ENCODE measurements at regions not wholly inside any gene's neighbourhood (a gene's known extent, or its start where the extent isn't known, plus 50 kb on each side); places are given as distances from the start of the nearest gene placed in this dataset.

DNA sequence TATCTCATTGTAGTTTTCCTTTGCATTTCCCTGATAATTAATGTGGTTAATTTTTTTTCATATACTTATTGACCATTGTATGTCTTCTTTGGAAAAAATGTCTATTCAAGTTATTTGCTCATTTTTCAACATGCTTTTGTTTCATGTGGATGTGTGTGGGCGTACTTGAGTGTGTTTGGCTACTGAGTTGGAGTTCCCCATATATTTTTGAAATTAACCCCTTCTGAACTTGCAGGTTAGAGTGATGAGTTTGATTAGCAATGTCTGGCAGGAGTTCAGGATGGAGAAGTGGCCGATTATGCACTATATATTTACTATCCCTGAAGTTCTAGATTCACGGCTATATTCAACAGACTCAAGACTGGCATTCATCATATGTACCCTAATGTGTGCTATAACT, 250.4 kb upstream of the TTC14 start:
- CTCF ChIA-PET, result no interaction called here
- POLR2A ChIA-PET, result no interaction called here

GRCh38 chr3:180352261-180352660, 249.7 kb upstream of the TTC14 start:
- ChIA-PET CTCF (no interaction called here), POLR2A (no interaction called here)
- no peak for DNase-seq (ENCODE audit: low read depth, low spot score)
- TF ChIP-seq CTCF (IDR thresholded peaks at IDR 0.05; ENCODE audit: insufficient read depth, low read length, missing control alignments), result no peak
- H3K4me3 ChIP-seq (ENCODE audit: low read depth, low read length), result no peak overlapping the region

More for the DNA sequence above, 250.4 kb upstream of the TTC14 start:
- no peak for TF ChIP-seq CTCF (IDR thresholded peaks at IDR 0.05; ENCODE audit: insufficient read depth, low read length, missing control alignments)
- DNase-seq (ENCODE audit: low read depth, low spot score), result no peak
- H3K4me3 ChIP-seq (ENCODE audit: low read depth, low read length), result no peak overlapping the region

- CTCF ChIA-PET, result no interaction called here
- TF ChIP-seq CTCF (IDR thresholded peaks at IDR 0.05; ENCODE audit: insufficient read depth, low read length, missing control alignments), result no peak
- DNase-seq (ENCODE audit: low read depth, low spot score), result no peak
- POLR2A ChIA-PET, result no interaction called here
- no peak overlapping the region for H3K4me3 ChIP-seq (ENCODE audit: low read depth, low read length)
Observed at GRCh38 chr3:180354214-180354613, 247.7 kb upstream of the TTC14 start.

DNA sequence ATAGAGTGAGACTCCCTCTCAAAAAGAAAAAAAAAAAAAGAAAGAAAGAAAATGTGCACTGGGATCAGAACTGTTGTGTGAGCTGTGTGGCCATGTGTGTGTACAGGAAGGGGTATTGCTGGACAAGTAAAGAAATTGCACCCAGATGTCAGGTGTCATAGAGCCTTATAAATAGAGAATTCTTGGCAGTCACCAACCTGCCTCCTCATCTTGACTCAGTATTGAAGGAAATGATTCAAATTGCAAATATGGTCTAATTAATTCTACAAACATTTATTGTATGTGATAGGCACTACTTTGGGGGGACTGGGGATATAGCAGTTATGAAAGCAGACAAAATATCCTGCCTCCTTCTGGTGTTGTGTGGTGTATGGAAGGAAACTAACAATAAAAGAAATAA, 243.8 kb upstream of the TTC14 start:
- CTCF ChIA-PET, result no interaction called here
- no peak for TF ChIP-seq CTCF (IDR thresholded peaks at IDR 0.05; ENCODE audit: insufficient read depth, low read length, missing control alignments)
- POLR2A ChIA-PET, result no interaction called here
- DNase-seq (ENCODE audit: low read depth, low spot score), result no peak
- H3K4me3 ChIP-seq (ENCODE audit: low read depth, low read length), result no peak overlapping the region

- CTCF ChIA-PET, result no interaction called here
- no peak for TF ChIP-seq CTCF (IDR thresholded peaks at IDR 0.05; ENCODE audit: insufficient read depth, low read length, missing control alignments)
- POLR2A ChIA-PET, result no interaction called here
- no peak for DNase-seq (ENCODE audit: low read depth, low spot score)
- no peak overlapping the region for H3K4me3 ChIP-seq (ENCODE audit: low read depth, low read length)
Observed at GRCh38 chr3:180359061-180359952, 242.7 kb upstream of the TTC14 start.

DNA sequence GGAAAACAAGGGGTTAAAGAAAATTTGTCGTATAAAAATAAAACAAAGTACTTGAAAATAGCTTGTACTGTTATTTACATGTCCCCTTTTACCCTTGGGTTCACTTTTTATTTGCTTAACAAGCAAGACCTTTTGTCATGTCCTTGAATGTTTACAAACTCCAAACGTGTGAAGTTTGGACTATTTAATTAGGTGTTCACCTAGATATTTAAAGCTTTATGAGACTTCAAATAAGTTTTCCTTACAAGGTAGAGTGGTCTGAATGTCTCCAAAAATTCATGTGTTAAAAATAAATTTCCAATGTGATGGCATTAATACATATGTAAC, 242.0 kb upstream of the TTC14 start:
- no peak overlapping the region for H3K4me3 ChIP-seq (ENCODE audit: low read depth, low read length)
- POLR2A ChIA-PET, result no interaction called here
- DNase-seq (ENCODE audit: low read depth, low spot score), result no peak
- no peak for TF ChIP-seq CTCF (IDR thresholded peaks at IDR 0.05; ENCODE audit: insufficient read depth, low read length, missing control alignments)
- CTCF ChIA-PET, result no interaction called here

Data from AG04449 (cell line).